ENCODE measurements at regions not wholly inside any gene's neighbourhood (a gene's known extent, or its start where the extent isn't known, plus 50 kb on each side); places are given as distances from the start of the nearest gene placed in this dataset.

GRCh38 chr6:84357631-84358030 lies 130.2 kb upstream of the CEP162 start:
- POLR2A ChIA-PET = no interaction called here
- no peaks in the 10 kb centered on the region for H3K27me3 Mint-ChIP-seq
- Histone ChIP-seq H3K27me3 (ENCODE audit: control insufficient read depth in 1 of 2, insufficient read depth in 2 of 2, low read length in 2 of 2) (no peaks in the 10 kb centered on the region), H3K9me3 (ENCODE audit: control insufficient read depth in 1 of 2, insufficient read depth in 1 of 2, low read length in 2 of 2) (no peaks in the 10 kb centered on the region), H3K36me3 (ENCODE audit: insufficient read depth, low read length) (no peaks in the 10 kb centered on the region), H3K4me3 (ENCODE audit: low read length) (no peak overlapping the region), H3K27ac (ENCODE audit: low read depth in 1 of 2, low read length in 2 of 2) (no peak overlapping the region), H3K4me1 (ENCODE audit: insufficient read depth, low read length) (no peaks in the 10 kb centered on the region)
- peaks cover 2% of the 10 kb centered on the region for H3K9me3 Mint-ChIP-seq
- DNase-seq (no peak), ATAC-seq (ENCODE audit: poor library complexity) (no peak)
- no peak for TF ChIP-seq CTCF (IDR thresholded peaks at IDR 0.05)
- CTCF ChIA-PET = no interaction called here
- no peak overlapping the region for H3K4me3 Mint-ChIP-seq
- no peak overlapping the region for H3K27ac Mint-ChIP-seq
- intact Hi-C loops (cut with DNase I, micrococcal nuclease) = no loop called here
- H3K36me3 Mint-ChIP-seq (ENCODE audit: low read depth) = no peaks in the 10 kb centered on the region
- H3K4me1 Mint-ChIP-seq (ENCODE audit: low read depth) = no peaks in the 10 kb centered on the region

GRCh38 chr6:84356907-84357306 lies 129.5 kb upstream of the CEP162 start:
- ATAC-seq (ENCODE audit: poor library complexity) (no peak), DNase-seq (no peak)
- H3K36me3 Mint-ChIP-seq (ENCODE audit: low read depth) = no peaks in the 10 kb centered on the region
- POLR2A ChIA-PET = no interaction called here
- CTCF ChIA-PET = no interaction called here
- Histone ChIP-seq H3K4me1 (ENCODE audit: insufficient read depth, low read length) (no peaks in the 10 kb centered on the region), H3K4me3 (ENCODE audit: low read length) (no peak overlapping the region), H3K36me3 (ENCODE audit: insufficient read depth, low read length) (no peaks in the 10 kb centered on the region), H3K9me3 (ENCODE audit: control insufficient read depth in 1 of 2, insufficient read depth in 1 of 2, low read length in 2 of 2) (no peaks in the 10 kb centered on the region), H3K27me3 (ENCODE audit: control insufficient read depth in 1 of 2, insufficient read depth in 2 of 2, low read length in 2 of 2) (no peaks in the 10 kb centered on the region), H3K27ac (ENCODE audit: low read depth in 1 of 2, low read length in 2 of 2) (no peak overlapping the region)
- H3K4me3 Mint-ChIP-seq = no peak overlapping the region
- TF ChIP-seq CTCF (IDR thresholded peaks at IDR 0.05) = no peak
- no peak overlapping the region for H3K27ac Mint-ChIP-seq
- no peaks in the 10 kb centered on the region for H3K27me3 Mint-ChIP-seq
- peaks cover 2% of the 10 kb centered on the region for H3K9me3 Mint-ChIP-seq
- intact Hi-C loops (cut with DNase I, micrococcal nuclease) = no loop called here
- no peaks in the 10 kb centered on the region for H3K4me1 Mint-ChIP-seq (ENCODE audit: low read depth)

- Histone ChIP-seq H3K27ac (ENCODE audit: low read depth in 1 of 2, low read length in 2 of 2) (no peak overlapping the region), H3K27me3 (ENCODE audit: control insufficient read depth in 1 of 2, insufficient read depth in 2 of 2, low read length in 2 of 2) (no peaks in the 10 kb centered on the region), H3K4me3 (ENCODE audit: low read length) (no peak overlapping the region), H3K36me3 (ENCODE audit: insufficient read depth, low read length) (no peaks in the 10 kb centered on the region), H3K4me1 (ENCODE audit: insufficient read depth, low read length) (no peaks in the 10 kb centered on the region), H3K9me3 (ENCODE audit: control insufficient read depth in 1 of 2, insufficient read depth in 1 of 2, low read length in 2 of 2) (no peaks in the 10 kb centered on the region)
- POLR2A ChIA-PET = no interaction called here
- Mint-ChIP-seq H3K9me3 (no peaks in the 10 kb centered on the region), H3K36me3 (ENCODE audit: low read depth) (no peaks in the 10 kb centered on the region), H3K4me1 (ENCODE audit: low read depth) (no peaks in the 10 kb centered on the region), H3K27ac (no peak overlapping the region), H3K4me3 (no peak overlapping the region), H3K27me3 (no peaks in the 10 kb centered on the region)
- intact Hi-C loops (cut with DNase I, micrococcal nuclease) = no loop called here
- CTCF ChIA-PET = no interaction called here
- ATAC-seq (ENCODE audit: poor library complexity) (no peak), DNase-seq (no peak)
- no peak for TF ChIP-seq CTCF (IDR thresholded peaks at IDR 0.05)
Measured at GRCh38 chr6:84353459-84354423, 126.3 kb upstream of the CEP162 start.
